UCSD-AML1 (cell line): ENCODE measurements at regions not wholly inside any gene's neighbourhood (a gene's known extent, or its start where the extent isn't known, plus 50 kb on each side); places are given as distances from the start of the nearest gene placed in this dataset.

Experiments
- DNase-seq: peaks from one replicate; lab custom pipeline; 2025; ENCODE audit not compliant: unreplicated experiment; lab: John Stamatoyannopoulos, UW

DNA sequence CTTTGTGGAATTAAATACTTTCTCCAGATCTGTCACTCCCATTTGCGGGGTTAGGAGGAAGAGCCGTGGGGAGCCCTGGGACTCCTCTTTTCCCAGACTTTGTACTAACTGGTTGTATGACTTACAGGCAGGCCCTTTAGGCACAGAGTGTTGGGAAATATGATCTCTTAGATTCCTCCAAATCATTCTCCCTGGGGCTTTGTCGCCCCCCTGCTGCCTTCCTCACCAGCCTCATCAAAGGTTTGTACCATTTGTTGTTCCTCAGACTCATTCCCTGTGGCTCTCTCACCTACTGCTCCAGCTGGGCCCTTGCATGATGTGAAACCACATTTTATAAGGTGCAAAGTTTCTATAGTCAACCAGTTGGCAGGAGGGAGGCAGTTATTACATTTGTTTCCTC lies 56.4 kb downstream of the CRYGS start:
- no peak for DNase-seq

DNA sequence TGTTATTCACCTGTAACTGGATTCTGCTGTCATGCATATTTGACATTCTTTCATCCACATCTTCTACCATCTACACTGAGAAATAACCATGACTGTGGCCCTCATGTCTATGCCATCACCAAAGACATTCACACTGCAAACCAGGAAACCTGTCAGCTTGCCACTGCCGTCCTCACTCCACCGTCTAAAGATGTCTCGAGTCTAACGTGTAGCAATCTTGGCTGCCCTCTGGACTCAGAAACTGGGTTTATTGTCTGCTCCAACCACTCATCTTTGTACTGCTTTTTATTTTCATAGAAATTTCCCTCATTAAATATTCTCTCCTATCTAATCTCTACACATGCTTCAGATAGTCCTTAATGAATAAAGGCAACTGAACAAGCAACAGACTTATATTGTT lies 57.1 kb downstream of the CRYGS start:
- no peak for DNase-seq

DNA sequence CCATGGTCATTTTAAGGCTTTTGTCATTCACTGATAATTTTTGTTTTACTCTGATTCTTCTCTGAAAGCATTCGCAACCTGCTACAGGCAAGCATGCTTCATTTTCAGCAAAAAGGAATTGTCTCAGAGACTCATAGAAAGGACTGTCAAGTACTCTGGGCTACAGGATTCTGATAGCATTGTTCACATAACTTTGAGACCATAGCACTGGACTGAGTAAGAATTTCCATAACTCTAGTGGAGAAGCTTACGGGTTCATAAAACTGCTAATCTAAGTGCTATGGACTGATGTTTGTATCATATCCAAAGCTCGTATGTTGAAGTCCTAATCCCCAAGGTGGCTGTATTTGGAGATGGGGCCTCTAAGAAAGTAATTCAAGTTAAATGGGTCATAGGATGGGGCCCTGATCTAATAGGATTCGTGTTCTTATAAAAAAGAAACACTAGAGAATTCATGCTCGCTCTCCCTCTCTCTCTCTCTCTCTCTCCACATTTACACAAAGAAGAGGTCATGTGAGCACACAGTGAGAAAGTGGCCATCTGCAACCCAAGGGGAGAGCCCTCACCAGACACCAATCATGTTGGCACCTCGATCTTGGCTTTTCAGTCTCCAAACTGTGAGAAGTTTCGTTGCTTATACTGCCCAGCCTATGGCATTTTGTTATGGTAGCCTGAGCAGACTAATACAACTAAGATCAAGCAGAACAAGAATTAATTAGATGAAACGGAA lies 60.4 kb downstream of the CRYGS start:
- no peak for DNase-seq

DNA sequence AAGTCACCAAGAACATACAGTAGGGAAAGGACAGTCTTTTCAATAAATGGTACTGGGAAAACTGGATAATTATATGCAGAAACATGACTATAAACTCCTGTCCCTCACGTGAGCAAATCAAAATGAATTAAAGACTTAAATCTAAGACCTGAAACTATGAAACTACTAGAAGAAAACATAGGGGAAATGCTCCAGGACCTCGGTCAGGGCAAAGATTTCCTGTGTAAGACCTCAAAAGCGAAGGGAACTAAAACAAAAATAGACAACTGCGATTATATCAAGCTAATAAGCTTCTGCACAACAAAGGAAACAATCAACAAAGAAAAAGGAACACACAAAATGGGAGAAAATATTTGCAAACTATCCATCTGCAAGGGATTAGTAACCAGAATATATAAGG lies 62.7 kb downstream of the CRYGS start:
- DNase-seq: no peak

DNA sequence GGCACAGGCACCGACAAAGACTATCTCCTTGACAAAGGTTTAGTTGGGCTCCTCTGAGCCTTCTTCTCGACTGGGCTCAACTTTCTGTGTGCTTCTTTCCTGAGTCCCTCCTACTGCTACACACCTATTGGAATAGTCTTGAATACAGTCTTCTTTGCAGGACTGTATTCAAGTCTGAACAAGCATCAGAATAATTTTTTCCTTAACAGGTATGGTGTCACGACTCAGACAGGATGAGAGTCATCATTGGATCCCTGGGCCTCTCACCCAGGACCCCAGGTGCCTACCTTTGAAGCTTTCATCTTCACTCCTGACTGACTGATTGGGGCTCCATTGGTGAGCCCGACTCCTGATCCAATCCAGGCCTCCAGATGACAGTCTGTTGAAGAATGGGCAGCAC lies 66.3 kb downstream of the CRYGS start:
- no peak for DNase-seq

DNA sequence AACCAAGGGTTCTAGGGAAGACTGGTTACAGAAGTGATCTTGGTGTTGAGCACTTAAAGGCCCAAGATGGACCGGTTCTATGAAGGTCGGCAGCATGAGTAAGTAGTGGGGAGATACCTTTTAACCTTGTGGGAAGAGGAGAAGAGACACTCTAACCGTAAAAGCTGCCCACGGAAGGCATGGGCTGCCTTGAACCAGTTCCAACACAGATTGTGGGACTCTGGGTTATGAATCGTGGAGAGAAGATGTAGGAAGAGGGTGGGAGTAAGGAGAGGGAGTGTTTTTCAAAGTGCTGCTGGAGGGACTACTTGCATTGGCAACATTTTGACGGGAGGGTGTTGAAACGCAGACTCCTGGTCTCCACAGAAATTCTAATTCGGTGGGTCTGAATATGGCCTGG lies 67.1 kb downstream of the CRYGS start:
- DNase-seq: no peak

DNA sequence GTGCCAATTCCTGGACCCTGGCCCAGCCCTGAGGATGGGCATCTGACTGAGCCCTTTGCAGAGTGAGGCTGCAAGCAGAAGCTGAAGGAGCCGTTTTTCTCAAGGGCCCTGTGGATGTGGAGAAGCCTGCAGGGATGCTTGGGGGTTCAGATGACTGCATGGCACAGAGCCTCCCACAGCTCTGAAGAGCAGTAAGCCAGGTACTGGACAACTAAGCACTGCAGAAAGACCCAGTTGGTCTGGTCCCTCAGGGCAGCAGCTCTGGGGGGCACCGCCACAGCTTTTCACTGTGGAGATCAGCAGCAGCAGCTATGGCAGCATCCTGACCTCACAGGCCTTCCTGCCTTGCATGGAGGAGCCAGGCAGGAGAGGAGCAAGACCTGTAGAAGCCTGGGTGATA lies 67.6 kb downstream of the CRYGS start:
- DNase-seq: no peak

DNA sequence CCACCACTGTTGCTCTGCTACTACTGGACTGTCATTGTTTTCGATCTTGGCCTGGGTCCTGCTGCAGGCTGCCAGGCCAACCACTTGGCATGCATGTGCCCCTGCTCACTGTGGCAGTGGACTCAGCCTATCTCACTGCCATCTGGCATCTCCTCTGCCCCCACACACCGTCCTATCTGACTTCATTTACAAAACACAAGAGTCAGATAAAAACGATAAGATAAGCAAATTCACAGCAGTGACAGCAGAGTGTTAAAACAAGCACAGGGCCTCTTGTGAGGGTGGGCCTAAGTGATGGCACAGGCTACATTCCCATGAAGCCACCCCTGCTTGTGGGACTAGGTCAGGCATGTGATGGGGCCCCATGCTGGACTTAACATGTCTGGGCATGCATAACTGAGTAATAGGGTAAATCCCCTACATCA lies 68.1 kb downstream of the CRYGS start:
- DNase-seq: no peak

DNA sequence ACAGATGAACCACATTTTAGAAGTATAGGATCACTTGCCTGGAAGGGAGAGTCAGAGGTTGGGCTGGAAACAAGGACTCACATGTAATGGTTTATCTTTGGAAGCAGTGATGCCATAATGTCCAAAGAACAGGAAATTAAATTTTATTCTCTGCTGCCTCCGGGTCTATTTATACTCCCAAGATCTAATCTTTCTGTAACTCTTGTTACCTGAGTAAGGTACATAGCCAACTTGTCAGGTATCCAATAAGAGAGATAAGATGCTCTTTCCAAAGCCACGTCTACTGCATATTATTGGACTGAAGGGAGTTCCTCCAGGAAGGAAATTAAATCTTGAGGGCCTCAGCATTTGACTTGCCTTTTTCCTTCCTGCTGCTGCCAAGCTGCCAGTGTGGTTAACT lies 71.0 kb downstream of the CRYGS start:
- no peak for DNase-seq

DNA sequence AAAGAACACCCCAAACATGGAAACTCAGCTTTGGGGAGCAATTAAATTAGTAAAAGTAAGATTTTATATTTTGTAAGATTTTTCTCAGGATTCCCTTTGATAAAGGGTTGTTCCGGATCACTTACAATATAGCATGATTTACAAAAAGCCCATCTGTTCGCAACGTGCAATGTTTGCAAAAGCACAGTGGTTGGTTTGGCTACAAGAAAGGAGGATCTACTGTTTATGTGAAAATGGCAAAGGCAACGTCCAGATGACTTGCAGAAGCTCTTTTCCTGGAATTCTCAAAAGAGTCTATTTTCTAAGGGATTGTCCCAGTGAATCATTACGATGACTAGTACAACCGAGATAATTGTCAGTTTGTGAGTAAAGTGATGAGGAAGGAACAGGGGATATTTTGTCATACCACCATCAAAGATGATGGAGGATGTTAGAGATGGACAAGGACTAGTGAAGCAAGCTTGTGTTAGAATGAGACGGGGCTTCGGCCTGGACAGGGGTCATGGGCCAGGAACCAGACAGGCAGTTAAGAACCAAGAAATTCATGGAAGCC lies 71.6 kb downstream of the CRYGS start:
- DNase-seq: no peak

DNA sequence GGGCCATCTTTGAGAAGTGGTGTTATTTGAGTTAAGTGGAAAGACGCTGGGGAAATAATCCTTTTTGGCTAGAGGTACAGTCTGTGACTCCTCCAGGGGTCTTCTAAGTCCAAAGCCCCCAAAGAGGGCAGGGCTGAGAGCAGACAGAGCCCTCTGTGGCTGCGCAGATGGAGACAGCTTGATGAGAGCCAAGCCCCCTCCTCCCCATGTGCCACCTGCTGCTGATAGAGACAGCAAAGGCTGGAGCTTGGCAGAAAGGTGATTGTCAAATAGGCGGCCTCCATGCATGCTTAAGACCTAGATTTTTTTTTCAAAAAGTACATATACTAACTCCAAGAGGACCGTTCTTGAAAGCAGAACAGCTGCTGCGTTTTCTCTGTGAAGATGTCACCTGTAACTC lies 72.4 kb downstream of the CRYGS start:
- DNase-seq: no peak

DNA sequence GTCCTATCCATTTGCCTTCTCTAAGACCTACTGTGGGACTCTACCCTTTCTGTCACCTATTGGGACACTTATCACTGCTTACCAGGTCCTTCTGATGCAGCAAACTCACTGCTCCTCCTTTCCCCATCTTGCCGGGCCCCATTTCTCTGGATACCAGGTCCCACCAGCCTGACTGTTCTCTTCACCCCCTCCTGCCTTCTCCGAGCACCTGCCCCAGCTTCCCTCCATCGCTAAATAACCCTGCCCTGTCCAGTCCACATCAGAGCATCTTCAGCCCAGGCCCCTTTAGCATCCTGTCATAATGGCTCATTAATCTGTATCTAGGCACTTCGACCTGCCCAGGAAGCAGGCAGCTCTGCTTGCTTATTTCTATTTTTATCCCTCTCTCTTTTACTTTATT lies 74.7 kb downstream of the CRYGS start:
- no peak for DNase-seq

DNA sequence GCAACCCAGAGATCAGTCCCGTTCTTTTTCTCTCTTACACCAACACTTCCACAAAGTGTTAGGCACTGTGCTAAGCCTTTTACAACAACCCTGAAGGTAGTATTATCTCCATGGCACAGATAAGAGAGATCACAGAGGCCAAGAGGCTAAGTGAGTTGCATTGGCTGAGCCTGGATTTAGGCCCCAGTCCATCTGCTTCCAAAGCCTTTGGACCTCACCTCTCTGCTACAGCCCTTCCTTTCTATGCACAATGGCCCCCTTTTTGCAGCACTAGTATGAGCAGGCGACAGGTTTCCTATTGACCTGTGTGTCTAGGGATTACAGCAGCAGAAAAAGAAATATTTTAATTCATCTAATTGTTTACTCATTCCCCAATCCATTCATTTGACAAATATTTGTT lies 76.2 kb downstream of the CRYGS start:
- no peak for DNase-seq

DNA sequence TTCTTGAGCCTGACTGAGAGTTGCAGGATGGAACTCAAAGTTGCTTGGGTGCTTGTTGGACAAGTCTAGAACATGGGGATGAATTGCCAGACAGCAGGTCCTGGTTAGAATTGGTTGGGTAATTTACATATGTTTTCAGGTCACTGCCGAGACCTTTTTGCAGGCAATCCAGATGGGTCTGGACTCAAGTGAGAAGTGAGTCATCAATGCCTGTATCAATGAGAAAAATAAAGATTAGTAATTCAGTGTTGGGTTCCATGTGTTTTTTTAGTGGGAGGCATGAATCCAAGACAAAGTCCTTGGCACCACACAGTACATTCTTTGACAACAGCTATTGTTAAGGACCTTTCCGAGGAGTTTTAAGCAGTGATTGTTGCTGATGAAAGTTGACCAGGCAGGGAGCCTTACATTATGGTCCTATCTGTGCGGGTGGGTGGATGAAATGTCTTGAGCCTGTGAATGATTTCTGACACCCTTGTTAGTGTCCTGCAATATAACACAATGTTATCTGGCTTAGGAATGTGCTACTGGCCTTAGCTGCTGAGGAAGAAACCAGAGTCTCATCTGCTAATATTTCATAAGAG lies 77.7 kb downstream of the CRYGS start:
- DNase-seq: no peak

DNA sequence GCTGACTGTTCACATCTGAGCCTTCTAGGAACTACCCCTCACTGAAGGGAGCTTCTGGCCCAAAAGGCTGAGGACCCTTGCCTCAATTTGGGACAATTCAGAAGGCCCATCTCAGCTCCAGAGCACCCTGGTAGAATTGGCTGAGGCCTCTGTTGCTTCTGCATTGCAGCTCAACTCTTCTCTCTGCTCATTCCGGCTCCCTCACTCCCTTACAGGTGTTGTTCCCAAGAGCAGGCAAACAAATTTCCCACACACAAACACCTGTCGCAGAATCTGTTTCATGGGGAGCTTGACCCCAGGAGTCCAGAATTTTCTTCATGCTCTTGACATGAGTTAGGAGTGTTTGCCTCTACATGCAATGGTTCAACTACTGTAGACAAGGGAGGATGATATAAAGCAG lies 78.7 kb downstream of the CRYGS start:
- no peak for DNase-seq

DNA sequence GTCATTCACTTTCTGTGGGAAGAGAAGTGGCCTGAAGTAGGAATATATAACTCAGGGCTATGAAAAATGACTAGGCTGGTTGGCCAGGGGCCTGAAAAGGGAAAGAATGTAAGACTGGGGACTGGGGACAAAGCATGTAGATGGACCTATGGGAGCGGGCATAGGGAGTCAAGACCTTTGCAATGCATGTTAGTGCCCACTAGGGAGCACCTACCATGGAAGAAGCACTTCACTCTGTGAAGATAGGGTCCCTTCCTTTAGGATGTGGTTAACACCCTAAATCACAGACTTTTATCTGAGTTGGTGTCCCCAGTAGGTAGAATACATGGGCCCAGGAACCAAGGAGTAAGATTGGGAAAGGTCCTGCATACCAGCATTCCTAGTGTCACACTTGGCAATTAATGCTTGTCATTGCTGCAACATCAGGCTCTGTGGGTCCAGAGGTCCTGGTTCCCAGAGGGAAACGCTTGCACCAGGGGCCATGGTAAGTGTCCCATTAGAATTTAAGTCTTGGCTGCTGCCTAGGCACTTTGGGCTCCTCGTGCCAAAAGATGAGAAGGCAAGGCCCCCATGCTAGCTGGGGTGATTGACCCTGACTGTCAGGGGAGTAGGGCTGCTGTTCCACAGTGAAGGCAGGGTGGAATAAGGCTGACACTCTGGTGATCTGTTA lies 79.6 kb downstream of the CRYGS start:
- DNase-seq: peak; percentile 15

DNA sequence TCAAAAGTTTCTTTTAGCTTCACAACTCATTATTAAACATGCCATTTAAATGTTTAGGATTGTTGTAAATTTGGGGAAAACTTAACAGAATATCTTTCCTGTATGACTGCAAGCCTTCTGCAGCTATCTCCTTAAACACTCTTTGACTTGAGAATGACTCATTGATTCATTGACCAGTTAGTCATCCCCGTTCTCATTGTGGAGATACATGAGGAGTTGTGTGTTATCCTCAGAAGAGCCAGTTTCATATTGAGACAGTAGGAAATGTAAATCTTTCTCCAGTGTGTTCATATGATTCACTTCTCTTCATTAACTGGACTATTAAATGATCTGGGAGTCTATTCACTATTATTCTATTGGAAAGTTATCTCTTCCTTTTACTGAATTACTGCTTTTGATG lies 83.0 kb downstream of the CRYGS start:
- DNase-seq: no peak

DNA sequence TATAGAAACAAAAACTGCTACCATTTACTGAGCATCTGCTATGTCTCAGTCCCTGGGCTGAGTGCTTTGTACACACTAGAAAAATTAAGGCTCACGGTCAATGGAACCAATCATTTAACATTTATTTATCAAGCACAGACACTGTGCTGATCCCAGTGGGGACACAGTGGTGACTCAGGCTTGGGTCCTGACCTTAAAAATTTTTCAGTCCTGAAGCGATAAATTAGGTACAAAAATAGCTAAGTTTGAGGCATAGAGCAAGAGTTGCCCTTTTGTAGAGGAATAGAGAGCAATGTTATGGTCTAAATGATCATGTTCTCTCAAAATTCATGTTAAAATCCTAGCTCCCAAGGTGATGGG lies 85.1 kb downstream of the CRYGS start:
- no peak for DNase-seq

DNA sequence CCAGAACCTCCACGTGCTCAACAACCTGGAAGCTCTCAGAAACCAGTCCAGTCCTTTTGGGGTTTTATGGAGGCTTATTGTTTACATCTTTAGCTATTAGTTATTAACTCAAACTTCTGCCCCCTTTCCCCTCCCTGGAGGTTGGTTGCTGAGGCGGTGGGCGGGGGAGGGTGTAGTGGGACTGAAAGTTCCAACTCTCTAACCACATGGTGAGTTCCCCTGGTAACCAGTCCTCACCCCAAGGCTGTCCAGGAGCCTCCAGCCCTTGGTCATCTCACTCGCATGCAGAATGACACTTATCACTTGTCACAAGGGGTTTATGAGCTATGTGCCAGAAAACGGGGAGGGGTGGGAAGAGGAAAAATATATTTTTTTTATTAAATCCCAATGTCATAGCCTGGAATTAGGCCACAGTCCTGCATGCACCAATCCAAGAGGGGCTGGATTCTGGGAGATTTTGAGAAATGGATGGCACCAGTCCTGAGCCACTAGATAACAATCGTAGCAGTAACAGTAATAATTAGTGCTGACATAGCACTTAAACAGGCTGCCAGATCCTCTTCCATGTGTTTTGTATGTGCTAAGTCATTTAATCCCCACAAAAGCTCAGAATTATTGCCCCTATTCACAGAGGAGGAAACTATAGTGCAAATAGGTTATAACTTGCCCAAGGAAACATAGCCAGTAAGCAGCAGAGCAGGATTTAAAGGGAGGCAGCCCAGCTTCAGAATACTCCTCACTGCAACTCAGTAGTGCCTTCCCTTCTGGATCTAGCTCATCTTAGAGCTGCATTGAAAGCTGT lies 85.7 kb downstream of the CRYGS start:
- no peak for DNase-seq

DNA sequence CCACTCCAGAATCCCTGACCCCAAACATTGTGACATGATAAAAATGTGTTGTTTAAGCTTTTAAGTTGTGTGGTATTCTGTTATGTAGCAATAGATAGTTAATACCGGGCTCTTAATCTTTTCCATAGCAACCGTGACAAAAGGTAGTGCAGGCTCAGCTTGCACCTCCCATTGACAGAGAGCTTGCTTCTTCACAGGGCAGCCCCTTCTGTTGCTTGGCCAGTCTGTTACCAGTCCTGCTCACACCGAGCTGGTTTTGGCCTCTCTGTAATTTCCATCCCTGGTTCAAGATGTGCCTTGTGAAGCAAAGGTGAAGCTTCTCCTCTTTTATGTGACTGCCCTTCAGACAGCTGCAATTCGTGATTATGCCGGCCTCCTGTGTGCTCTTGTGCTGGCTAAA lies 86.9 kb downstream of the CRYGS start:
- no peak for DNase-seq

DNA sequence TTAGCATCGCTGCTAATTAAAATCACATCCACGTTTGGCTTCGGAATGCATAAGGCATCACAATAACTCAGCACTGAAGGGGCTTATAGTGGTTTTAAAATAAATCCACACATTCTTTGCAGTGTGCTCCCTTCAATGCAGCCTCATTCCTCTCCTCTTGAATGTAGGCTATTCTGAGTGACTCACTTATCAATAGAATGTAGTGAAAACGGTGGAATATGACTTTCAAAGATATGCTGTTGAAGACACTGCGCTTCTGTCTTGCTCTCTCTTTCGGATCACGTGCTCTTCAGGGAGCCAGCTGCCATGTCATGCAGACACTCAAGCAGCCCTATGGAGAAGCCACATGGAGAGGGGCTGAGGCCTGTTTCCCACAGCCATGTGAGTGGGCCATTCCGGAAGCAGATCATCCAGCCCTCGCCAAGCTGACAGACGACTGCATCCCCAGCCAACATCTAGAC lies 87.4 kb downstream of the CRYGS start:
- DNase-seq: no peak
